CD4-positive, alpha-beta T cell (primary cell): ENCODE measurements at regions not wholly inside any gene's neighbourhood (a gene's known extent, or its start where the extent isn't known, plus 50 kb on each side); places are given as distances from the start of the nearest gene placed in this dataset.

Experiments used
- ATAC-seq: fragments of 200-7000 bp; cut with Tn5 transposase; one replicate; pipeline ENCODE4 v1.10.0; 2022; ENCODE audit warnings: mild to moderate bottlenecking; ENCODE audit not compliant: poor library complexity
- CTCF ChIA-PET: fragments of 350-600 bp; sonication (Branson Sonifier 250); formaldehyde crosslinking; loops from one replicate; lab custom pipeline; 2021; ENCODE audit warnings: antibody characterized with exemption, inconsistent platforms; lab: Charles Lee
- POLR2A ChIA-PET: fragments of 350-600 bp; sonication (Branson Sonifier 250); formaldehyde crosslinking; loops from one replicate; lab custom pipeline; 2021; ENCODE audit warnings: antibody characterized with exemption, inconsistent platforms; lab: Charles Lee
- DNase-seq, 14 experiments: peaks; one replicate each; pipeline ENCODE4 v3.0.0-alpha.2; 2013 to 2020; ENCODE audit warnings: mixed read lengths in 2 of 14
- H3K27ac ChIP-seq, 2 donors: one replicate each; pipeline versions ENCODE4 v1.5.1 to v1.7.0; 2013; ENCODE audit warnings: low read length in 2 of 2, low read depth in 1 of 2, mild to moderate bottlenecking in 1 of 2
- H3K27me3 ChIP-seq, 2 experiments: 1 replicate in 1 of 2; 2 replicates in 1 of 2; pipeline versions ENCODE4 v1.6.1 to v1.7.0; 2013; ENCODE audit warnings: low read length in 2 of 2, control low read depth in 1 of 2, mild to moderate bottlenecking in 1 of 2, moderate library complexity in 1 of 2; ENCODE audit not compliant: insufficient read depth in 2 of 2, control insufficient read depth in 1 of 2
- H3K36me3 ChIP-seq: one replicate; pipeline ENCODE4 v1.6.1; 2013; ENCODE audit warnings: low read length, control low read depth; ENCODE audit not compliant: insufficient read depth
- H3K4me1 ChIP-seq: one replicate; pipeline ENCODE4 v1.6.1; 2013; ENCODE audit warnings: low read length, control low read depth; ENCODE audit not compliant: insufficient read depth
- H3K4me3 ChIP-seq: one replicate; pipeline ENCODE4 v1.5.1; 2013; ENCODE audit warnings: mild to moderate bottlenecking, low read length, moderate library complexity
- H3K9me3 ChIP-seq, 2 experiments: 1 replicate in 1 of 2; 2 replicates in 1 of 2; pipeline versions ENCODE4 v1.6.1 to v1.7.0; 2013; ENCODE audit warnings: low read length in 2 of 2, mild to moderate bottlenecking in 2 of 2, control low read depth in 1 of 2, moderate library complexity in 1 of 2; ENCODE audit not compliant: control insufficient read depth in 1 of 2, insufficient read depth in 1 of 2
- H3K27ac Mint-ChIP-seq: one replicate; pipeline ENCODE4 v1.8.0; 2020; ENCODE audit warnings: mixed read lengths
- H3K27me3 Mint-ChIP-seq: one replicate; pipeline ENCODE4 v1.8.0; 2021; ENCODE audit warnings: mixed read lengths
- H3K36me3 Mint-ChIP-seq: one replicate; pipeline ENCODE4 v1.8.0; 2021; ENCODE audit warnings: low read depth, mixed read lengths
- H3K4me1 Mint-ChIP-seq: one replicate; pipeline ENCODE4 v1.8.0; 2021; ENCODE audit warnings: low read depth, mixed read lengths
- H3K4me3 Mint-ChIP-seq: one replicate; pipeline ENCODE4 v1.8.0; 2020; ENCODE audit warnings: mild to moderate bottlenecking, mixed read lengths
- H3K9me3 Mint-ChIP-seq: one replicate; pipeline ENCODE4 v1.8.0; 2020; ENCODE audit warnings: mixed read lengths
- CTCF ChIP-seq: fragments of 200-600 bp; IDR thresholded peaks from one replicate; pipeline ENCODE4 v1.8.0; 2022; ENCODE audit warnings: antibody characterized with exemption, mild to moderate bottlenecking
- intact Hi-C, 2 experiments: fragments of 100-400 bp; cut with DNase I in 1 of 2; cut with micrococcal nuclease in 1 of 2; formaldehyde crosslinking; loops; one replicate each; pipeline versions ENCODE4 v1.15.1 to v1.9.0; 2023 to 2025; cut with DNase I, micrococcal nuclease

GRCh38 chr5:122611406-122611805 lies 163.5 kb upstream of the SNX2 start:
- intact Hi-C loops: no loop called here
- no peaks in the 10 kb centered on the region for H3K4me1 ChIP-seq
- Mint-ChIP-seq H3K27me3 (no peaks in the 10 kb centered on the region), H3K4me1 (no peaks in the 10 kb centered on the region), H3K9me3 (no peaks in the 10 kb centered on the region), H3K36me3 (no peaks in the 10 kb centered on the region), H3K4me3 (no peak overlapping the region), H3K27ac (no peak overlapping the region)
- H3K4me3 ChIP-seq: no peak overlapping the region
- no peaks in the 10 kb centered on the region for H3K36me3 ChIP-seq
- ATAC-seq: no peak
- H3K27ac ChIP-seq: no peak overlapping the region
- ChIA-PET CTCF (no interaction called here), POLR2A (no interaction called here)
- TF ChIP-seq CTCF: no peak
- no peaks in the 10 kb centered on the region for H3K9me3 ChIP-seq
- no peak for DNase-seq
- no peaks in the 10 kb centered on the region for H3K27me3 ChIP-seq

- no peak for TF ChIP-seq CTCF
- Histone ChIP-seq H3K27me3 (no peaks in the 10 kb centered on the region), H3K9me3 (no peaks in the 10 kb centered on the region), H3K4me1 (no peaks in the 10 kb centered on the region), H3K4me3 (no peak overlapping the region), H3K27ac (no peak overlapping the region), H3K36me3 (no peaks in the 10 kb centered on the region)
- CTCF ChIA-PET: no interaction called here
- H3K27ac Mint-ChIP-seq: no peak overlapping the region
- ATAC-seq (no peak), DNase-seq (no peak)
- H3K4me3 Mint-ChIP-seq: no peak overlapping the region
- no peaks in the 10 kb centered on the region for H3K36me3 Mint-ChIP-seq
- peaks cover 2% of the 10 kb centered on the region for H3K9me3 Mint-ChIP-seq
- no peaks in the 10 kb centered on the region for H3K27me3 Mint-ChIP-seq
- intact Hi-C loops: no loop called here
- POLR2A ChIA-PET: no interaction called here
- no peaks in the 10 kb centered on the region for H3K4me1 Mint-ChIP-seq
Measured at GRCh38 chr5:122612901-122613300, 162.0 kb upstream of the SNX2 start.

GRCh38 chr5:122615146-122615545 lies 159.7 kb upstream of the SNX2 start:
- peaks cover 2% of the 10 kb centered on the region for H3K9me3 Mint-ChIP-seq
- POLR2A ChIA-PET: no interaction called here
- no peaks in the 10 kb centered on the region for H3K27me3 Mint-ChIP-seq
- DNase-seq (no peak), ATAC-seq (no peak)
- H3K36me3 ChIP-seq: no peaks in the 10 kb centered on the region
- intact Hi-C loops: no loop called here
- no peak for TF ChIP-seq CTCF
- no peaks in the 10 kb centered on the region for H3K36me3 Mint-ChIP-seq
- no peaks in the 10 kb centered on the region for H3K4me1 Mint-ChIP-seq
- no peak overlapping the region for H3K27ac ChIP-seq
- no peaks in the 10 kb centered on the region for H3K4me1 ChIP-seq
- CTCF ChIA-PET: no interaction called here
- no peak overlapping the region for H3K4me3 Mint-ChIP-seq
- H3K27me3 ChIP-seq: no peaks in the 10 kb centered on the region
- no peak overlapping the region for H3K27ac Mint-ChIP-seq
- no peak overlapping the region for H3K4me3 ChIP-seq
- H3K9me3 ChIP-seq: no peaks in the 10 kb centered on the region
